ENCODE measurements at regions not wholly inside any gene's neighbourhood (a gene's known extent, or its start where the extent isn't known, plus 50 kb on each side); places are given as distances from the start of the nearest gene placed in this dataset.

- Mint-ChIP-seq H3K9me3 (ENCODE audit: unreplicated experiment) (peaks cover 8% of the 10 kb centered on the region), H3K4me3 (ENCODE audit: unreplicated experiment) (no peak overlapping the region), H3K36me3 (ENCODE audit: low read depth, unreplicated experiment) (peaks cover 12% of the 10 kb centered on the region), H3K27ac (ENCODE audit: unreplicated experiment) (no peak overlapping the region), H3K27me3 (ENCODE audit: low read depth, unreplicated experiment) (no peaks in the 10 kb centered on the region), H3K4me1 (ENCODE audit: low read depth, unreplicated experiment) (peaks cover 3% of the 10 kb centered on the region)
- H3K4me2 ChIP-seq (ENCODE audit: low read length): no peak overlapping the region
- H3K4me3 ChIP-seq (ENCODE audit: insufficient read depth, low read depth, low read length): no peak overlapping the region
- no peak for FAIRE-seq
- no peaks in the 10 kb centered on the region for H4K20me1 ChIP-seq (ENCODE audit: insufficient read depth, low read length)
- H3K4me1 ChIP-seq (ENCODE audit: insufficient read depth, low read length): no peaks in the 10 kb centered on the region
- H3K9me3 ChIP-seq (ENCODE audit: insufficient read depth, low read depth, low read length): no peaks in the 10 kb centered on the region
- no peaks in the 10 kb centered on the region for H3K79me2 ChIP-seq (ENCODE audit: insufficient read depth, low read length)
- no peak overlapping the region for H3K9ac ChIP-seq (ENCODE audit: low read length)
- H3K27ac ChIP-seq (ENCODE audit: low read depth, low read length): no peak overlapping the region
- H3K36me3 ChIP-seq (ENCODE audit: insufficient read depth, low read length): no peaks in the 10 kb centered on the region
- H2AFZ ChIP-seq (ENCODE audit: low read depth, low read length): no peak overlapping the region
- H3K27me3 ChIP-seq (ENCODE audit: insufficient read depth, low read length): no peaks in the 10 kb centered on the region
- no peak for TF ChIP-seq EZH2 (IDR thresholded peaks at IDR 0.05; ENCODE audit: insufficient read depth, low read length)
- no peak for TF ChIP-seq CTCF (IDR thresholded peaks at IDR 0.05; ENCODE audit: insufficient read depth, low read depth, low read length)
- peak; percentile 39 for DNase-seq (ENCODE audit: low read depth)
Measured at GRCh38 chr4:113849771-113850170, 88.2 kb upstream of the CAMK2D start.

- no peak overlapping the region for H3K27ac Mint-ChIP-seq (ENCODE audit: unreplicated experiment)
- H3K4me3 Mint-ChIP-seq (ENCODE audit: unreplicated experiment): no peak overlapping the region
- H3K36me3 Mint-ChIP-seq (ENCODE audit: low read depth, unreplicated experiment): peaks cover 10% of the 10 kb centered on the region
- Histone ChIP-seq H3K27me3 (ENCODE audit: insufficient read depth, low read length) (no peaks in the 10 kb centered on the region), H3K79me2 (ENCODE audit: insufficient read depth, low read length) (no peaks in the 10 kb centered on the region), H3K36me3 (ENCODE audit: insufficient read depth, low read length) (no peaks in the 10 kb centered on the region), H3K9me3 (ENCODE audit: insufficient read depth, low read depth, low read length) (no peaks in the 10 kb centered on the region), H4K20me1 (ENCODE audit: insufficient read depth, low read length) (no peaks in the 10 kb centered on the region), H2AFZ (ENCODE audit: low read depth, low read length) (no peak overlapping the region), H3K4me1 (ENCODE audit: insufficient read depth, low read length) (no peaks in the 10 kb centered on the region), H3K4me2 (ENCODE audit: low read length) (no peak overlapping the region), H3K9ac (ENCODE audit: low read length) (no peak overlapping the region), H3K4me3 (ENCODE audit: insufficient read depth, low read depth, low read length) (no peak overlapping the region), H3K27ac (ENCODE audit: low read depth, low read length) (no peak overlapping the region)
- TF ChIP-seq CTCF (IDR thresholded peaks at IDR 0.05; ENCODE audit: insufficient read depth, low read depth, low read length) (no peak), EZH2 (IDR thresholded peaks at IDR 0.05; ENCODE audit: insufficient read depth, low read length) (no peak)
- no peak for DNase-seq (ENCODE audit: low read depth)
- H3K4me1 Mint-ChIP-seq (ENCODE audit: low read depth, unreplicated experiment): peaks cover 4% of the 10 kb centered on the region
- H3K27me3 Mint-ChIP-seq (ENCODE audit: low read depth, unreplicated experiment): no peaks in the 10 kb centered on the region
- FAIRE-seq: no peak
- peaks cover 6% of the 10 kb centered on the region for H3K9me3 Mint-ChIP-seq (ENCODE audit: unreplicated experiment)
Measured at GRCh38 chr4:113847710-113848109, 86.2 kb upstream of the CAMK2D start.

- Mint-ChIP-seq H3K27me3 (ENCODE audit: low read depth, unreplicated experiment) (no peaks in the 10 kb centered on the region), H3K4me1 (ENCODE audit: low read depth, unreplicated experiment) (peaks cover 4% of the 10 kb centered on the region), H3K4me3 (ENCODE audit: unreplicated experiment) (no peak overlapping the region), H3K36me3 (ENCODE audit: low read depth, unreplicated experiment) (peaks cover 3% of the 10 kb centered on the region), H3K27ac (ENCODE audit: unreplicated experiment) (no peak overlapping the region), H3K9me3 (ENCODE audit: unreplicated experiment) (no peaks in the 10 kb centered on the region)
- DNase-seq (ENCODE audit: low read depth) (no peak), FAIRE-seq (no peak)
- Histone ChIP-seq H4K20me1 (ENCODE audit: insufficient read depth, low read length) (no peaks in the 10 kb centered on the region), H3K4me1 (ENCODE audit: insufficient read depth, low read length) (no peaks in the 10 kb centered on the region), H3K9ac (ENCODE audit: low read length) (no peak overlapping the region), H3K27me3 (ENCODE audit: insufficient read depth, low read length) (no peaks in the 10 kb centered on the region), H3K9me3 (ENCODE audit: insufficient read depth, low read depth, low read length) (no peaks in the 10 kb centered on the region), H3K79me2 (ENCODE audit: insufficient read depth, low read length) (no peaks in the 10 kb centered on the region), H2AFZ (ENCODE audit: low read depth, low read length) (no peak overlapping the region), H3K4me2 (ENCODE audit: low read length) (no peak overlapping the region), H3K27ac (ENCODE audit: low read depth, low read length) (no peak overlapping the region), H3K36me3 (ENCODE audit: insufficient read depth, low read length) (no peaks in the 10 kb centered on the region), H3K4me3 (ENCODE audit: insufficient read depth, low read depth, low read length) (no peak overlapping the region)
- TF ChIP-seq EZH2 (IDR thresholded peaks at IDR 0.05; ENCODE audit: insufficient read depth, low read length) (no peak), CTCF (IDR thresholded peaks at IDR 0.05; ENCODE audit: insufficient read depth, low read depth, low read length) (no peak)
Measured at GRCh38 chr4:113846433-113846832, 84.9 kb upstream of the CAMK2D start.
